LNCaP clone FGC (cell line): ENCODE measurements at regions not wholly inside any gene's neighbourhood (a gene's known extent, or its start where the extent isn't known, plus 50 kb on each side); places are given as distances from the start of the nearest gene placed in this dataset.

Source experiments
- DNase-seq: peaks from one replicate; pipeline ENCODE4 v3.0.0-alpha.2; 2011; ENCODE audit warnings: low read depth
- H3K4me3 ChIP-seq: 2 replicates; pipeline ENCODE4 v1.5.1; 2011; ENCODE audit warnings: mild to moderate bottlenecking, low read depth, low read length, control low read depth
- CTCF ChIP-seq: IDR thresholded peaks from 2 replicates; pipeline ENCODE4 v1.5.1; 2012; ENCODE audit warnings: mild to moderate bottlenecking; ENCODE audit not compliant: control insufficient read depth, insufficient read depth; ENCODE audit errors: extremely low read depth

- no peak overlapping the region for H3K4me3 ChIP-seq
- DNase-seq: no peak
- TF ChIP-seq CTCF: no peak
These were observed 377.5 kb downstream of the CENPC start for GRCh38 chr4:67167849-67168248.

- no peak for TF ChIP-seq CTCF
- no peak for DNase-seq
- no peak overlapping the region for H3K4me3 ChIP-seq
These were observed 382.6 kb downstream of the CENPC start for GRCh38 chr4:67162690-67163089.

GRCh38 chr4:67161311-67161710 is 384.0 kb downstream of the CENPC start:
- no peak overlapping the region for H3K4me3 ChIP-seq
- TF ChIP-seq CTCF: no peak
- DNase-seq: no peak

- H3K4me3 ChIP-seq: no peak overlapping the region
- no peak for DNase-seq
- TF ChIP-seq CTCF: no peak
These were observed 384.9 kb downstream of the CENPC start for GRCh38 chr4:67160394-67160793.

GRCh38 chr4:67158666-67159065 is 386.6 kb downstream of the CENPC start:
- no peak for DNase-seq
- TF ChIP-seq CTCF: no peak
- H3K4me3 ChIP-seq: no peak overlapping the region

- no peak for TF ChIP-seq CTCF
- no peak overlapping the region for H3K4me3 ChIP-seq
- DNase-seq: peak; percentile 46
These were observed 392.3 kb downstream of the CENPC start for GRCh38 chr4:67152976-67153375.

- DNase-seq: no peak
- no peak overlapping the region for H3K4me3 ChIP-seq
These were observed 393.6 kb downstream of the CENPC start for GRCh38 chr4:67151376-67152343.

More at GRCh38 chr4:67151376-67152343, 393.6 kb downstream of the CENPC start:
- TF ChIP-seq CTCF: no peak
